ENCODE measurements at regions not wholly inside any gene's neighbourhood (a gene's known extent, or its start where the extent isn't known, plus 50 kb on each side); places are given as distances from the start of the nearest gene placed in this dataset.

DNA sequence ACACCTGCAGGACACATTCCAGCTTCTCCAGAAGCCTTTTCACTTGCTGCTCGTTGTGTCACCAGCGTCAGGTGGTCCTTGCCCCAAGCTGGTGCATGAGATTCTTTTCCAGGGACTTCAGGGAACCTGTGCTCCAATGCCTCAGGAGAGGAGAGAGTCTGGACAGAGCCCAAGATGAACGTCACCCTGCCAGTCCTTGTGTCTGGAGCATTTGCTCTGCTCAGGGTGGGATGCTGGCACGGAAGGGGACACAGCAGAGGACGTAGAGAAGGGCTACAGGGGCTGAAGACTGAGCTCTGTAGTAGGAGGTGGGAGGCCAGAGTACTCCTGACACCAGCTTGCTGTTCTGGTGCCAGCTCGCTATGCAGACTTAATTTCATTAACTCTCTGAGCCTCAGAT, 262.1 kb downstream of the XXYLT1 start:
- Histone ChIP-seq H3K4me3 (ENCODE audit: low read length in 2 of 2) (no peak overlapping the region), H3K9me3 (ENCODE audit: control insufficient read depth in 2 of 2, insufficient read depth in 1 of 2, low read length in 1 of 2) (no peaks in the 10 kb centered on the region), H3K4me1 (ENCODE audit: control insufficient read depth in 2 of 2, insufficient read depth in 2 of 2, low read length in 2 of 2) (peaks cover 0 to 5% of the 10 kb centered on the region in 2 donors), H3K27ac (ENCODE audit: low read depth in 1 of 2, low read length in 1 of 2) (no peak overlapping the region), H3K27me3 (ENCODE audit: control insufficient read depth in 2 of 2, insufficient read depth in 1 of 2, low read length in 1 of 2) (no peaks in the 10 kb centered on the region), H3K36me3 (ENCODE audit: control insufficient read depth in 2 of 2, insufficient read depth in 2 of 2, low read length in 1 of 2) (no peaks in the 10 kb centered on the region)
- no peak for DNase-seq (ENCODE audit: low read depth in 6 of 9, low spot score in 9 of 9)
- 95% methylated on average over 6 of the region's 6 CpGs for WGBS

GRCh38 chr3:195009616-195010015, 261.3 kb downstream of the XXYLT1 start:
- WGBS: 94% methylated on average over 9 of the region's 9 CpGs
- Histone ChIP-seq H3K27me3 (ENCODE audit: control insufficient read depth in 2 of 2, insufficient read depth in 1 of 2, low read length in 1 of 2) (no peaks in the 10 kb centered on the region), H3K9me3 (ENCODE audit: control insufficient read depth in 2 of 2, insufficient read depth in 1 of 2, low read length in 1 of 2) (no peaks in the 10 kb centered on the region), H3K4me1 (ENCODE audit: control insufficient read depth in 2 of 2, insufficient read depth in 2 of 2, low read length in 2 of 2) (peaks cover 0 to 6% of the 10 kb centered on the region in 2 donors), H3K4me3 (ENCODE audit: low read length in 2 of 2) (no peak overlapping the region), H3K27ac (ENCODE audit: low read depth in 1 of 2, low read length in 1 of 2) (no peak overlapping the region), H3K36me3 (ENCODE audit: control insufficient read depth in 2 of 2, insufficient read depth in 2 of 2, low read length in 1 of 2) (no peaks in the 10 kb centered on the region)
- no peak for DNase-seq (ENCODE audit: low read depth in 6 of 9, low spot score in 9 of 9)

GRCh38 chr3:195010551-195011100, 260.3 kb downstream of the XXYLT1 start:
- no peaks in the 10 kb centered on the region for H3K36me3 ChIP-seq (ENCODE audit: control insufficient read depth in 2 of 2, insufficient read depth in 2 of 2, low read length in 1 of 2)
- WGBS: 95% methylated on average over 10 of the region's 10 CpGs
- H3K4me1 ChIP-seq (ENCODE audit: control insufficient read depth in 2 of 2, insufficient read depth in 2 of 2, low read length in 2 of 2): peaks cover 6 to 14% of the 10 kb centered on the region in 2 donors
- no peak overlapping the region for H3K4me3 ChIP-seq (ENCODE audit: low read length in 2 of 2)
- no peak for DNase-seq (ENCODE audit: low read depth in 6 of 9, low spot score in 9 of 9)
- no peak overlapping the region for H3K27ac ChIP-seq (ENCODE audit: low read depth in 1 of 2, low read length in 1 of 2)
- H3K27me3 ChIP-seq (ENCODE audit: control insufficient read depth in 2 of 2, insufficient read depth in 1 of 2, low read length in 1 of 2): no peaks in the 10 kb centered on the region
- H3K9me3 ChIP-seq (ENCODE audit: control insufficient read depth in 2 of 2, insufficient read depth in 1 of 2, low read length in 1 of 2): no peaks in the 10 kb centered on the region

- peak in 2 of 9 donors; percentile 18 to 42 for DNase-seq (ENCODE audit: low read depth in 6 of 9, low spot score in 9 of 9)
- Histone ChIP-seq H3K27me3 (ENCODE audit: control insufficient read depth in 2 of 2, insufficient read depth in 1 of 2, low read length in 1 of 2) (no peaks in the 10 kb centered on the region), H3K27ac (ENCODE audit: low read depth in 1 of 2, low read length in 1 of 2) (no peak overlapping the region), H3K36me3 (ENCODE audit: control insufficient read depth in 2 of 2, insufficient read depth in 2 of 2, low read length in 1 of 2) (no peaks in the 10 kb centered on the region), H3K4me1 (ENCODE audit: control insufficient read depth in 2 of 2, insufficient read depth in 2 of 2, low read length in 2 of 2) (peaks cover 6 to 14% of the 10 kb centered on the region in 2 donors), H3K4me3 (ENCODE audit: low read length in 2 of 2) (no peak overlapping the region), H3K9me3 (ENCODE audit: control insufficient read depth in 2 of 2, insufficient read depth in 1 of 2, low read length in 1 of 2) (no peaks in the 10 kb centered on the region)
- 86% methylated on average over 6 of the region's 6 CpGs for WGBS
Measured at GRCh38 chr3:195011231-195011834, 259.6 kb downstream of the XXYLT1 start.

GRCh38 chr3:195012100-195012499, 258.9 kb downstream of the XXYLT1 start:
- H3K27ac ChIP-seq (ENCODE audit: low read depth in 1 of 2, low read length in 1 of 2): no peak overlapping the region
- H3K27me3 ChIP-seq (ENCODE audit: control insufficient read depth in 2 of 2, insufficient read depth in 1 of 2, low read length in 1 of 2): no peaks in the 10 kb centered on the region
- H3K9me3 ChIP-seq (ENCODE audit: control insufficient read depth in 2 of 2, insufficient read depth in 1 of 2, low read length in 1 of 2): no peaks in the 10 kb centered on the region
- peaks cover 6 to 14% of the 10 kb centered on the region in 2 donors for H3K4me1 ChIP-seq (ENCODE audit: control insufficient read depth in 2 of 2, insufficient read depth in 2 of 2, low read length in 2 of 2)
- H3K36me3 ChIP-seq (ENCODE audit: control insufficient read depth in 2 of 2, insufficient read depth in 2 of 2, low read length in 1 of 2): no peaks in the 10 kb centered on the region
- 94% methylated on average over 4 of the region's 4 CpGs for WGBS
- H3K4me3 ChIP-seq (ENCODE audit: low read length in 2 of 2): no peak overlapping the region
- no peak for DNase-seq (ENCODE audit: low read depth in 6 of 9, low spot score in 9 of 9)

GRCh38 chr3:195012571-195012970, 258.4 kb downstream of the XXYLT1 start:
- Histone ChIP-seq H3K4me1 (ENCODE audit: control insufficient read depth in 2 of 2, insufficient read depth in 2 of 2, low read length in 2 of 2) (peaks cover 6 to 13% of the 10 kb centered on the region in 2 donors), H3K36me3 (ENCODE audit: control insufficient read depth in 2 of 2, insufficient read depth in 2 of 2, low read length in 1 of 2) (no peaks in the 10 kb centered on the region), H3K9me3 (ENCODE audit: control insufficient read depth in 2 of 2, insufficient read depth in 1 of 2, low read length in 1 of 2) (no peaks in the 10 kb centered on the region), H3K27ac (ENCODE audit: low read depth in 1 of 2, low read length in 1 of 2) (no peak overlapping the region), H3K4me3 (ENCODE audit: low read length in 2 of 2) (no peak overlapping the region), H3K27me3 (ENCODE audit: control insufficient read depth in 2 of 2, insufficient read depth in 1 of 2, low read length in 1 of 2) (no peaks in the 10 kb centered on the region)
- no peak for DNase-seq (ENCODE audit: low read depth in 6 of 9, low spot score in 9 of 9)
- WGBS: 98% methylated on average over 4 of the region's 4 CpGs

DNA sequence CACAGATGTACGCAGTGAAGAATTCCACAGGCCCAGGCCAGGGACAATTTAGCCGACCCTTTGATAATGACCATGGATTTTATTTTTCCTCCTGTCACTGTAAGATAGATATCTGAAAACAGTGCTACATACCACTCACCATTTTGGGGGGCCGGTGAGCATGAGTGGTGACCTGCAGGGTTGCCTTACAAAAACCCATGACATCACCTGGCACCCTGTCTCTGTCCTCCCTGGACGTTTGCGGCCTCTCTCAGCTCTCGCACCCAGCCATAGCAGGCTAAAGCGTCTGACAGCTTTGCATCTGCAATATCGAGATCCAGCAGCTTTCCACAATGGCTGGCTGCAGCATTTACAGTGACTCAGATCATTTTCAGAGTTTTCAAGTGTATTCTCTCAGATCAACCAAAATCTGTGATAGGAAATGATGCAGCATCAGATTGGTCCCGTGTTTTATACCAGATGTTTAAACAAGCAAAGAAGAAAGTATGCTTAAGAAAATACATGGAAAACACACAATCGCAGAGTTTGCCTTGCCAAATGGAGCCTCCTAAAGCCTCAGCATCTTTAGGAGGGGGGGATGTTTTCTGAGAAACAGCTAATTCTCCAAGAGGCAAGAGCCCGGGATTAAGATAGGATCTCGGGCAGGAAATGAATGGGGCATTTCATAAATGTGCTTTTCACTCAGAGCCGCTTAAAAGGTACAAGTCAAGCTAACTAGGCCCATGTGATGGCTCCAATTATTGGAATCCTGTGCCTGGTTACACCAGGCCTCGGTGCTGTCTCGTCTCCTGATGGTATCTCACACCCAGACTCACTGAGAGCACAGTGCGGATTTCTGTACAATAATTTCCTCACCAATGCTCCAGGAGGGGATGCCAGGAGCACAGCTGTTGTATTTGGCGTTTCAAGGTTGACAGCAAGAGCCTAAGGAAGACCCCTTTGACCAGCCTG, 257.3 kb downstream of the XXYLT1 start:
- H3K27ac ChIP-seq (ENCODE audit: low read depth in 1 of 2, low read length in 1 of 2): no peak overlapping the region
- 88% methylated on average over 17 of the region's 17 CpGs for WGBS
- DNase-seq (ENCODE audit: low read depth in 6 of 9, low spot score in 9 of 9): no peak

GRCh38 chr3:195015021-195015420, 255.9 kb downstream of the XXYLT1 start:
- no peaks in the 10 kb centered on the region for H3K9me3 ChIP-seq (ENCODE audit: control insufficient read depth in 2 of 2, insufficient read depth in 1 of 2, low read length in 1 of 2)
- WGBS: 13% methylated on average over 5 of the region's 5 CpGs
- H3K27me3 ChIP-seq (ENCODE audit: control insufficient read depth in 2 of 2, insufficient read depth in 1 of 2, low read length in 1 of 2): no peaks in the 10 kb centered on the region
- H3K27ac ChIP-seq (ENCODE audit: low read depth in 1 of 2, low read length in 1 of 2): no peak overlapping the region
- H3K4me3 ChIP-seq (ENCODE audit: low read length in 2 of 2): no peak overlapping the region
- peak in 1 of 9 donors; percentile 46 for DNase-seq (ENCODE audit: low read depth in 6 of 9, low spot score in 9 of 9)
- peaks cover 6 to 9% of the 10 kb centered on the region in 2 donors for H3K4me1 ChIP-seq (ENCODE audit: control insufficient read depth in 2 of 2, insufficient read depth in 2 of 2, low read length in 2 of 2)
- no peaks in the 10 kb centered on the region for H3K36me3 ChIP-seq (ENCODE audit: control insufficient read depth in 2 of 2, insufficient read depth in 2 of 2, low read length in 1 of 2)

More for the DNA sequence above, 257.3 kb downstream of the XXYLT1 start:
- Histone ChIP-seq H3K9me3 (ENCODE audit: control insufficient read depth in 2 of 2, insufficient read depth in 1 of 2, low read length in 1 of 2) (no peaks in the 10 kb centered on the region), H3K36me3 (ENCODE audit: control insufficient read depth in 2 of 2, insufficient read depth in 2 of 2, low read length in 1 of 2) (no peaks in the 10 kb centered on the region), H3K4me3 (ENCODE audit: low read length in 2 of 2) (no peak overlapping the region), H3K4me1 (ENCODE audit: control insufficient read depth in 2 of 2, insufficient read depth in 2 of 2, low read length in 2 of 2) (peaks cover 6 to 9% of the 10 kb centered on the region in 2 donors), H3K27me3 (ENCODE audit: control insufficient read depth in 2 of 2, insufficient read depth in 1 of 2, low read length in 1 of 2) (no peaks in the 10 kb centered on the region)

GRCh38 chr3:195017151-195017550, 253.8 kb downstream of the XXYLT1 start:
- DNase-seq (ENCODE audit: low read depth in 6 of 9, low spot score in 9 of 9): no peak
- no peak overlapping the region for H3K27ac ChIP-seq (ENCODE audit: low read depth in 1 of 2, low read length in 1 of 2)
- no peak overlapping the region for H3K4me3 ChIP-seq (ENCODE audit: low read length in 2 of 2)
- WGBS: 96% methylated on average over 4 of the region's 4 CpGs
- no peaks in the 10 kb centered on the region for H3K9me3 ChIP-seq (ENCODE audit: control insufficient read depth in 2 of 2, insufficient read depth in 1 of 2, low read length in 1 of 2)
- no peaks in the 10 kb centered on the region for H3K27me3 ChIP-seq (ENCODE audit: control insufficient read depth in 2 of 2, insufficient read depth in 1 of 2, low read length in 1 of 2)
- H3K4me1 ChIP-seq (ENCODE audit: control insufficient read depth in 2 of 2, insufficient read depth in 2 of 2, low read length in 2 of 2): peaks cover 6 to 9% of the 10 kb centered on the region in 2 donors
- no peaks in the 10 kb centered on the region for H3K36me3 ChIP-seq (ENCODE audit: control insufficient read depth in 2 of 2, insufficient read depth in 2 of 2, low read length in 1 of 2)

All from thymus (tissue), 11 donors.